ENCODE measurements at regions not wholly inside any gene's neighbourhood (a gene's known extent, or its start where the extent isn't known, plus 50 kb on each side); places are given as distances from the start of the nearest gene placed in this dataset.

- H3K4me3 Mint-ChIP-seq (ENCODE audit: unreplicated experiment) = no peak overlapping the region
- no peak for DNase-seq (ENCODE audit: low spot score)
- TF ChIP-seq CTCF (IDR thresholded peaks at IDR 0.05) = no peak
Measured at GRCh38 chr3:178288074-178288473, 248.2 kb upstream of the KCNMB2 start.

GRCh38 chr3:178289544-178290160, 246.6 kb upstream of the KCNMB2 start:
- Mint-ChIP-seq H3K27me3 (ENCODE audit: low read depth) (no peaks in the 10 kb centered on the region), H3K4me3 (ENCODE audit: unreplicated experiment) (no peak overlapping the region), H3K36me3 (ENCODE audit: low read depth) (peaks cover 2% of the 10 kb centered on the region), H3K4me1 (ENCODE audit: low read depth) (peaks cover 26% of the 10 kb centered on the region), H3K9me3 (ENCODE audit: low read depth) (peaks cover 16% of the 10 kb centered on the region), H3K27ac (ENCODE audit: unreplicated experiment) (no peak overlapping the region)
- no peak for DNase-seq (ENCODE audit: low spot score)
- no peak for TF ChIP-seq CTCF (IDR thresholded peaks at IDR 0.05)

More at GRCh38 chr3:178288074-178288473, 248.2 kb upstream of the KCNMB2 start:
- Mint-ChIP-seq H3K27ac (ENCODE audit: unreplicated experiment) (no peak overlapping the region), H3K9me3 (ENCODE audit: low read depth) (peaks cover 16% of the 10 kb centered on the region), H3K4me1 (ENCODE audit: low read depth) (peaks cover 26% of the 10 kb centered on the region), H3K27me3 (ENCODE audit: low read depth) (no peaks in the 10 kb centered on the region), H3K36me3 (ENCODE audit: low read depth) (peaks cover 2% of the 10 kb centered on the region)

DNA sequence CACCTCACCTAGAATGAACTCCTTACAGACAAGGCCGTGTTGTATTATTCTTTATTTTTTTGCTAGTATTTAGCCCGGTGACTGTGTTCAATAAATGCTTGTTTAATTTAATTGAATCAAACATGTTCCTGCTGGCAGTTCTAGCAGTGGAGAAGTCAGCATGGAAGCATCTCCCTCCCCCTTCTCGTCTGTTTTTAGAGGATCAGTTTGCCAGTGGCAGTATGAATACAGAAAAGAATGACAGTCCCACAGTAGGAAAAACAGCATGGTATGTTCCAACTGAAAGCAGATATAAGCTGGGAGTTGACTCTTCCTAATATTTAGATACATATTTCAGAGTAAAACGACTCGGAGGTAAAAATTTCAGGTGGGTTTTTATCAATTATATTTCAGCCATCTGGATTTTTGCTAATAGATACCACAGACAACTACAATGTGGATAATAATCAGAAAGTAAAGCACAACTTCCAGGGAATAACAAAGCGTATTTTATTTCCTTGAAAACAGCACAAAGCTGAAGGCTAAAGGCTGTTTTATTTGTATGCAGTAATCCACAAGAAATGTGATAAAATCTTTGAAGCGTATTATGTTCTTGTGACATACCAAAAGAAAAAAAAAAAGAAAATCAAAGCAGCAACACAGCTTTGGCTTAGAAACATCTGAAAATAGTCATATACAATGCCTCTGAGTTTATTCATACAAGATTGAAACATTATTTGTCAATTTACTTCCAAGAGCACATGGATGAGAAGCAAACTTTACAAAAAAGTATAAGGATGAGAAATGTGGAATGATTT, 244.5 kb upstream of the KCNMB2 start:
- Mint-ChIP-seq H3K9me3 (ENCODE audit: low read depth) (peaks cover 13% of the 10 kb centered on the region), H3K27ac (ENCODE audit: unreplicated experiment) (peak overlapping the region; percentile 53), H3K4me3 (ENCODE audit: unreplicated experiment) (no peak overlapping the region), H3K36me3 (ENCODE audit: low read depth) (peaks cover 2% of the 10 kb centered on the region), H3K27me3 (ENCODE audit: low read depth) (no peaks in the 10 kb centered on the region), H3K4me1 (ENCODE audit: low read depth) (peaks cover 26% of the 10 kb centered on the region)
- TF ChIP-seq CTCF (IDR thresholded peaks at IDR 0.05) = no peak
- no peak for DNase-seq (ENCODE audit: low spot score)

DNA sequence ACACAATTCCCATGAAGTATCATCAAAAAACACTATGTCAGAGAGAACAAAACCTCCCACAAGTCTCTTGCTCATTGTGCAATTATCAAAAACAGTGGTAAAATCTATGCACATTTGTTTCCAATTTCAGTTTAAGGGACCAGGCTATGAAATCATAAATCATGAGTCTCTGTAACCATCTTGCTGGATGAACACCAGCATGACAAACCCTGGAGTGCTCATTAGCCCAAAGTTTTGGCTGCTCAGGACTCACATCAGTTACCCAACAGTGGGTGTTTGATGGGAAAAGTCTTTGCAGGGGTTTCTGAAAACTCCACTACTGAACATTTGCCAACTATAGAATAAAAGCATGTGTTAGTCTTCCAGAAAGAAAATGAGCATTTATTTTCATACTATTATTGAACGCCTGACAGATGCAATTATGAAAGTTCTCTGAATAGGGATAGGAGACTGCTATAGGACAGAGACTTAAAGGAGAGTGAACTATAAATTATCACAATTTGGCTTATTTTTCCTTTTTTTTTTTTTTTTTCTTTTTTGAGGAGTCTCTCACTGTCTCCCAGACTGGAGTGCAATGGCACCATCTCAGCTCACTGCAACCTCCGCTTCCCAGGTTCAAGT, 240.8 kb upstream of the KCNMB2 start:
- Mint-ChIP-seq H3K4me3 (ENCODE audit: unreplicated experiment) (no peak overlapping the region), H3K27me3 (ENCODE audit: low read depth) (no peaks in the 10 kb centered on the region), H3K4me1 (ENCODE audit: low read depth) (peaks cover 17% of the 10 kb centered on the region), H3K27ac (ENCODE audit: unreplicated experiment) (no peak overlapping the region), H3K9me3 (ENCODE audit: low read depth) (no peaks in the 10 kb centered on the region), H3K36me3 (ENCODE audit: low read depth) (no peaks in the 10 kb centered on the region)
- TF ChIP-seq CTCF (IDR thresholded peaks at IDR 0.05) = no peak
- no peak for DNase-seq (ENCODE audit: low spot score)

DNA sequence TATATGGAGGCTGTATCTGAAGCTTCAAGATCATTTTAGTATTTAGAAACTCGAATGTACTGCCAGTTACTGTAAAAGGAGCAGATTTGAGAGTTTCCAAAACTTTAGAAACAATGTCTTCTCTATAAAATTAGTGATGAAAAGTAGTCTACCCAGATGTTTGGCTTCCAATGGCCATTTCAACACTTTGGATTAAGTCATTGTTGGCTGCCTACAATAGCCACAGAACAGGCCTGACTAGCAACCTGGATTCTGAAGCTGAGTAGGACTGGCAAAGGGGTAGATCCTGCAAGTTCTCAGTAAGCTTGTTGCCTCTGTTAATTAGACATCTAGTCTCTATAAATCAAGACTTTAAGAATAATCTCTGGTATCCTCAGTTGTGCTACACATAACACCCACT, 239.0 kb upstream of the KCNMB2 start:
- TF ChIP-seq CTCF (IDR thresholded peaks at IDR 0.05) = no peak
- Mint-ChIP-seq H3K27ac (ENCODE audit: unreplicated experiment) (no peak overlapping the region), H3K4me1 (ENCODE audit: low read depth) (peaks cover under 1% of the 10 kb centered on the region), H3K9me3 (ENCODE audit: low read depth) (no peaks in the 10 kb centered on the region), H3K27me3 (ENCODE audit: low read depth) (no peaks in the 10 kb centered on the region), H3K36me3 (ENCODE audit: low read depth) (no peaks in the 10 kb centered on the region), H3K4me3 (ENCODE audit: unreplicated experiment) (no peak overlapping the region)
- no peak for DNase-seq (ENCODE audit: low spot score)

Measured in chondrocyte (in vitro differentiated cells).